ENCODE measurements at regions not wholly inside any gene's neighbourhood (a gene's known extent, or its start where the extent isn't known, plus 50 kb on each side); places are given as distances from the start of the nearest gene placed in this dataset.
"Not testable (repeated sequence)": the region's sequence is repeated elsewhere in the genome, so short reads cannot be mapped to it uniquely, and the experiment has no call there.

DNA sequence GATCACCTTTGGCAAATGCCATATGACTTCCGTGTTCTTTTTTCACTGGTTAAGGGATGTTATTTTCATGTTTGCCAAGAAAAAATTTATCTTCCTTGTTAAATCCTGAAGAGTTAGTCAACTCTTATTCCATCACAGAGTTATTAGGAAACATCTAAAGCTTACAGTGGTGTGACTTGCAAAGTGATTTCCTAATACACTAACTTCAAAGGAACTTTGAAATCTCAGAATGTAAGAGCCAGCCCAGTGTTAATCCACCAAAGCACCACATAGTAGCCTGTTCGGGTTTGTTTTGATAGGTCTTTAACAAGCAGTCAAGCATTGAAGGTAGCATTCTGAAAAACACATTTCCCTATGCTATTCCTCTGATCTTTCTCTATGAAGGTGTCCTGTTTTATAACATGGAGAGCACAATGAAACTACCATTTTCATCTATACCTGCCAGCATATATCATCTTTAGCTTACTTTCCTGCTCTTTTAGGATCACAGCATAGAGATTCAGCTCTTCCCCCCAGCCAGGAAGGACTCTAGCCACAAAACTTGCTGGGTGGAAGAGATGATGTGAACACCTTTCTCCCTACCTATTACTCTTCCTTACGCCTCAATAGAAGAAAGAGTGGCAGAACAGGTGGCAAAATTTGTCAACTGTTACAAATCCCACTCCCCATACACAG is 82.4 kb upstream of the MAGI3 start:
- DNase-seq, result no peak

DNA sequence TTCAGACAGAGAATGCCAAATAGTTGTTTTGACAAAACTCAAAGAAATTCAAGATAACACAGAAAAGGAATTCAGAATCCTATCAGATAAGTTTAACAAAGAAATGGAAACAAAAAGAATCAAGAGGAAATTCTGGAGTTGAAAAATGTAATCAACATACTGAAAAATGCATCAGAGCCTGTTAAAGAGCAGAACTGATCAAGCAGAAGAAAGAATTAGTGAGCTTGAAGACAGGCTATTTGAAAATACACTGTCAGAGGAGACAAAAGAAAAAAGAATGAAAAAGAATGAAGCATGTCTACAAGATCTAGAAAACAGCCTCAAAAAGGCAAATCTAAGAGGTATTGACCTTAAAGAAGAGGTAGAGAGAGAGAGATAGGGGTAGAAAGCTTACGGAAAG is 77.7 kb upstream of the MAGI3 start:
- DNase-seq, result not testable (repeated sequence)

DNA sequence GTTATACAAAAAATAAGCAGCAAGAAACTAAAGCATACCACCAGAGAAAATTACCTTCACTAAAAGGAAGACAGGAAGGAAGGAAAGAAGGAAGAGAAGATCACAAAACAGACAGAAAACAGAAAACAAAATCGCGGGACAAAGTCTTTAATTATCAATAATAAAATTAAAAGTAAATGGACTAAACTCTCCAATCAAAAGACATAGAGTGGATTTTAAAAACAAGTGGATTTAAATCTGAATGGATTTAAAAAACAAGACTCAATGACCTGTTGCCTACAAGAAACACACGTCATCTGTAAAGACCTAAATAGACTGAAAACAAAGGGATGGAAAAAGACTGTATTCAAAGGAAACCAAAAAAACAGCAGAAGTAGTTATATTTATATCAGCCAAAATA is 75.7 kb upstream of the MAGI3 start:
- no peak for DNase-seq

DNA sequence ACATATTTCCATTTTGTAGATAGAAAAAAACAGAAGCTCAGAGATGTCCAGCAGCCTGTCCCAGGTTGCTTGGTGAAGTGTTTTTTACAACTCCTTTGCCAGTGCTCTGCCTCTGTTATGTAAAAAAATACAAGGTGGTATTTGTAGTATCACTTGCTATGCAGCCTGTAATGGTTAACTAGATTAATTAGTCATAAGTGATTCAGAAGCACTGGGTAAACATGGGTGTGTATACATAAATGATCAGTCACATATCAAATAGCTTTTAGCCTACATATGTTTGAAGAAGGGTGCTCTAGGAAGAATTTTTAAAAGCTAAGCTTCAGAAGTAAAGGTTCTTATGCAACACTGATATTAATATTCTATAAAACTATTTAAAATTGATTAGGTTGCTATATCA is 70.0 kb upstream of the MAGI3 start:
- DNase-seq, result no peak

DNA sequence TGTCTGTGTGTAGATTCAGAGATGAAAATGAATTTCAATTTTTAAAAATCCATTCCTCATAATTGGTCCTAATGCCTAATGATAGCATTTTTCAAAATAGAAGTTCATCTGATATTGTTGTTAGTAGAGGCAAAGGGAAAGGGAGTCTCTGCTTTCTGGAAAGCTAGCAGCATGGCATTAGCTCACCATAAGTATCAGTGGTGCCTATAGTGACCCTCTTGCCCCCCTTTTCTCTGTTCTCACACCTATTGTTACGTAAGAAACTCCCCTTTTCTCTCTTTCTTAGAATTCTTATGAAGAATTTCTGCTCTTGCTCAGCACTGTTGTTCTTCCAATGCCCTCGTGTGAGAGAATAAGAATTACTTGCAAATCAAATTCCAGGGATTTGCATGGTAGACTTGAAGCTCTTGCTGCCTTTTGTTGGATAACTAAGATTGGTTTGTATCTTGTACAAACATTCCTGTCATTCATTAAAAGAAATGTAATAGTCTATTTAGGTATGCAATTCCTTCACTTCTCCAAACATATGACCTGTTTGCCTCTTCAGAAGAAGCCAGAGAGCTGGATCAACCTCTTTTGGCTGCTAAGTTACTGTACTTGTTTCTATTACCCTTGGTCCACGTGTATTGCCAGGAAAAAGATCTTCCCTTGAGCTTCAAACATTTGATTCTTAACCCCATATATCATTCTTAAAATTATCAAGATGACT is 69.2 kb upstream of the MAGI3 start:
- DNase-seq, result no peak

DNA sequence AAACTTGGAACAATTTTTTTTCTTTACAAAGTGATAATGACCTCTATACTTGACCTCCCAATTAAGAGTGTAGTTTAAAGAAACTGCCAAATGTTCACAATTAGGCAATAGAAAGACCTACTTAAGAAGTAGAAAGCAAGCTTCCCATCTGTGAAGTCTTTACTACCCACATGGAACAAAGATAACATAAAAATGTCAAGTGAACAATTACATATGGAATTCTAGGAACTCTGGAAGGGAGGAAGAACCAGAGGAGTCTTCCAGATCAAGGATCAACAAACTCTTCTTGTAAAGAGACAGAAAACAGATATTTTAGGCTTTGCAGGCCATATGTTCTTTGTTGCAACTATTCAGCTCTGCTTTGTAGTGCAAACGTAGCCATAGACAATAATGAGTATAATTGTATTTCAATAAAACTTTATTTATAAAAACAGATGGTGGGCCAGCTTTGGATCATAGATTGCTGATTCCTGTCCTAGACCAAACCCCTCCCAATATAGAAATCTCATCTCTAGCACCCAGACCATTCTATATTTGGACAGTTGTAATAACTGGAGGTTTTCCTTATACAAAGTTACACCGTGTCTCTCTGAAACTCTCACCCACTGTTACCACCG is 68.4 kb upstream of the MAGI3 start:
- no peak for DNase-seq

DNA sequence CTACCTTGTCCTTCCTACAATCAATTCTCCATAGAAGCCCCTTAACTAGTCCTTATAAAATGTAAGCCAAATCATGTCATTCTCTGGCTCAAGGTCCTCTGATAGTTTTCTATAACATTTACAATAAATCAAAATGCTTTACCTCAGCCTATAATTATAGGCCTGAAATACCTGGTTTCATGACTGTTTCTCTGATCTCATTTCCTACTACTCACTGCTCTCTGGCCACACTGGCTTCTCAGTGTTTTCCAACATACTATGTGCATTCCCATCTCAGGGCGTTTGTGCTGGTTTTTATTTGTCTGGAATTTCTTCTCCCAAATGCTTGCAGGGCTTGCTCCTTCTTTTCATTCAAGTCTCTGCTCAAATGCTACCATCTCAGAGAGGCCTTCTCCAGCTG is 67.9 kb upstream of the MAGI3 start:
- DNase-seq, result no peak

DNA sequence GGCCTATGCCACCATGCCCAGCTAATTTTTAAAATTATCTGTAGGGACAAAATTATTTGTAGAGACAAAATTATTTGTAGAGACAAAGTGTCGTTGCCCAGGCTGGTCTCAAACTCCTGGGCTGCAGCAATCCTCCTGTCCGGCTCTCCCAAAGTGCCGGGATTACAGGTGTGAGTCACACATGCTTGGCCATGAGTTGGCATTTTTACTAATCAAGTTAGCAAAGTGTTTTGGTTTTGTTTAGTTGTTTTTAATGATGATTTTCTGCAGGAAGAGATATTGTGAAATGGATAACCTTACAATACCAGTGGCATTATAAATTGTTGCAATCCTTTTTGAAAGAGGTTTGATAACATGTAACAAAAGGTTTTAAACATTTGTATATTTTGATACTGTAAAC is 65.3 kb upstream of the MAGI3 start:
- DNase-seq, result no peak

DNA sequence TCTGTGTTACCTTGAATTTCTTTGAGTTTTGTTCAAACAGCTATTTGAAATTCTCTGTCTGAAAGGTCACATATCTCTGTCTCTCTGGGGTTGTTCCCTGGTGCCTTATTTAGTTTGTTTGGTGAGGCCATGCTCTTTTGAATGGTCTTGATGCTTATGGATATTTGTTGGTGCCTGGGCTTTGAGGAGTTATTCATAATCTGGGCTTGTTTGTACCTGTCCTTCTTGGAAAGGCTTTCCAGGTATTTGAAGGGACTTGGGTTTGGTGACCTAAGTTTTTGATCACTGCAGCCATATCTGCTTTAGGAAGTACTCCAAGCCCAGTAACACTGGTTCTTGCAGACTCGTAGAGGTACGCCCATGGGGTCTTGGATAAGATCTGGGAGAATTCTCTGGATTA is 63.3 kb upstream of the MAGI3 start:
- no peak for DNase-seq

DNA sequence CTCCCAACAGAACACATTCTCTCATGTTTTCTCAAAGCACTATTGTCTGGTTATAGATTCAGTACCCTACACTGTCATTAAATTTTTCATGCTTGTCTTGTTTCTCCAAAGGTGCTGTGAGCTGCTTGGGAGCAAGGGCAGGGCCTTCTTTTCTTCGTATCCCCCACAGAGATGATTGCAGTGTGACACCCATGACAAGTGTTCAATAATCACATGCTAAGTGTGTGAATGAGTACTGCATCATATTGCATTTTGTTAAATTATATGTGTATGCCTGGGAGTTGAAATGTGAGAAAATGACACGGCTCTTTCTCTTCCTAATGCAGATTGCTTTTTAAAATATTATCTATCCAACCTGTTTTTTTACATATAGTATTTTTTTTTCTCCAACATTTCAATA is 57.3 kb upstream of the MAGI3 start:
- no peak for DNase-seq

DNA sequence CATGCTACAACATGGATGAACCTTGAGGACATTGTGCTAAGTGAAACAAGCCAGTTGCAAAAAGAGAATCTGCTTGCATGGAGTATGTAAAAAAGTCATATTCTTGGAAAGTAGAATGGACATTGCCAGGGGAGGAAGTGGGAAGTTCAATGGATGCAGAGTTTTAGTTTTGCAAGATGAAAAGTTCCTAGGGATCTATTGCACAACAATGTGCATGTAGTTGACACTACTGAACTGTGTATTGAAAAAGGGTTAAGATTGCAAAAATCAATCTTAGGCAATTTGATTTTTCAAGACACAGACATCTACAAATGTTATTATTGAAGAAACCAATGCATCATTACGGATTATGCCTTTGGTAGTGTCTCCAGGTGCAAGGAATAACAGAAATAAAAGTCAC is 50.3 kb upstream of the MAGI3 start:
- DNase-seq, result no peak
